ENCODE measurements at regions not wholly inside any gene's neighbourhood (a gene's known extent, or its start where the extent isn't known, plus 50 kb on each side); places are given as distances from the start of the nearest gene placed in this dataset.

DNA sequence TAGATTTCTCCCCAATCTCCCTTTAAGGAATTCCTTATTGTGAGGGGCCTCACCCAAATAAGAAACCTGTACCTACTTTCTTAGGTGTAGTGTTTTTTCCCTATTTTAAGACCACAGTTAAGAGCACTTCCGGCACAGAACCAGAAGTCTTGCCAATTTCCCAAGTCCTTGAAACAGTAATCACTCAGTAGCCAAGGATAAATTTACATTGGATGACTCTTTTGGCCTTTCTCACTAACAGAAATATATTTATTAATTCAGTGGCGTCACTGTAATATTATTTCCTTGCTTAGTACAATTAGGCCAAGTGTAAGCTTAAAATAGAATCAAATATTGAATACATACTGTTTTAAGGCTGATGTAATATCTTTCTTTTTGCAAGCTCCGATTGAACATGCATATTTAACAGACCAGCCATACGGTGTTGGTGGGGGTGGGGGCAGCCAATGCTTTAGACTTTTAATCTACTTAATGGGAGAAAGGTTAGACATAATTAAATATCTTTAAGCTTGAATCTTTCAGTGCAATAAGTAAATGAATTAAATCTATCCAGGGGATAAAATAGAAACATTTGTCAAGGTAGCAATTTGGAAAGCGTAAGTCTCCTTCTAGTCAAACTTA, 50.8 kb upstream of the ITGA6 start:
- WGBS (ENCODE audit: insufficient coverage) = no CpG with 5 or more reads among the region's 5 CpGs
- Histone ChIP-seq H3K27ac (ENCODE audit: low read depth in 1 of 2, low read length in 2 of 2) (no peak overlapping the region), H3K36me3 (replicated peaks in 1 of 2; ENCODE audit: control insufficient read depth in 1 of 2, insufficient read depth in 2 of 2, low read length in 2 of 2) (no peaks in the 10 kb centered on the region), H4K20me1 (ENCODE audit: insufficient read depth, low read length) (no peaks in the 10 kb centered on the region), H3K9me3 (replicated peaks in 1 of 2; ENCODE audit: control insufficient read depth in 1 of 2, insufficient read depth in 1 of 2, low read length in 2 of 2) (peaks cover 4 to 9% of the 10 kb centered on the region in 2 donors), H3K79me2 (ENCODE audit: insufficient read depth, low read length) (no peaks in the 10 kb centered on the region), H3K4me1 (ENCODE audit: control insufficient read depth in 1 of 2, insufficient read depth in 2 of 2, low read length in 2 of 2) (peaks cover 35 to 38% of the 10 kb centered on the region in 2 donors), H3K4me3 (replicated peaks in 1 of 3; ENCODE audit: low read depth in 2 of 3, low read length in 3 of 3) (no peak overlapping the region), H3K27me3 (ENCODE audit: control insufficient read depth in 2 of 2, insufficient read depth in 2 of 2, low read length in 2 of 2) (no peaks in the 10 kb centered on the region), H3K4me2 (replicated peaks; ENCODE audit: extremely low read depth, low read length, poor library complexity, severe bottlenecking) (no peak overlapping the region), H2AFZ (ENCODE audit: insufficient read depth, low read depth, low read length, poor library complexity, severe bottlenecking) (no peak overlapping the region), H3K9ac (ENCODE audit: insufficient read depth, low read length, poor library complexity, severe bottlenecking) (no peak overlapping the region)
- Mint-ChIP-seq H3K27ac (no peak overlapping the region), H3K9me3 (peaks cover 3 to 12% (median 9%) of the 10 kb centered on the region in 7 donors), H3K4me1 (peaks cover 43% of the 10 kb centered on the region), H3K36me3 (peaks cover 3 to 5% of the 10 kb centered on the region in 2 donors), H3K27me3 (ENCODE audit: low read depth in 3 of 3) (peaks cover 2 to 5% (median 5%) of the 10 kb centered on the region in 3 donors), H3K4me3 (no peak overlapping the region)
- DNase-seq = no peak
- intact Hi-C loops (cut with micrococcal nuclease) = no loop called here
- TF ChIP-seq, protein P1, sequence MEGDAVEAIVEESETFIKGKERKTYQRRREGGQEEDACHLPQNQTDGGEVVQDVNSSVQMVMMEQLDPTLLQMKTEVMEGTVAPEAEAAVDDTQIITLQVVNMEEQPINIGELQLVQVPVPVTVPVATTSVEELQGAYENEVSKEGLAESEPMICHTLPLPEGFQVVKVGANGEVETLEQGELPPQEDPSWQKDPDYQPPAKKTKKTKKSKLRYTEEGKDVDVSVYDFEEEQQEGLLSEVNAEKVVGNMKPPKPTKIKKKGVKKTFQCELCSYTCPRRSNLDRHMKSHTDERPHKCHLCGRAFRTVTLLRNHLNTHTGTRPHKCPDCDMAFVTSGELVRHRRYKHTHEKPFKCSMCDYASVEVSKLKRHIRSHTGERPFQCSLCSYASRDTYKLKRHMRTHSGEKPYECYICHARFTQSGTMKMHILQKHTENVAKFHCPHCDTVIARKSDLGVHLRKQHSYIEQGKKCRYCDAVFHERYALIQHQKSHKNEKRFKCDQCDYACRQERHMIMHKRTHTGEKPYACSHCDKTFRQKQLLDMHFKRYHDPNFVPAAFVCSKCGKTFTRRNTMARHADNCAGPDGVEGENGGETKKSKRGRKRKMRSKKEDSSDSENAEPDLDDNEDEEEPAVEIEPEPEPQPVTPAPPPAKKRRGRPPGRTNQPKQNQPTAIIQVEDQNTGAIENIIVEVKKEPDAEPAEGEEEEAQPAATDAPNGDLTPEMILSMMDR (IDR thresholded peaks at IDR 0.05) = no peak

DNA sequence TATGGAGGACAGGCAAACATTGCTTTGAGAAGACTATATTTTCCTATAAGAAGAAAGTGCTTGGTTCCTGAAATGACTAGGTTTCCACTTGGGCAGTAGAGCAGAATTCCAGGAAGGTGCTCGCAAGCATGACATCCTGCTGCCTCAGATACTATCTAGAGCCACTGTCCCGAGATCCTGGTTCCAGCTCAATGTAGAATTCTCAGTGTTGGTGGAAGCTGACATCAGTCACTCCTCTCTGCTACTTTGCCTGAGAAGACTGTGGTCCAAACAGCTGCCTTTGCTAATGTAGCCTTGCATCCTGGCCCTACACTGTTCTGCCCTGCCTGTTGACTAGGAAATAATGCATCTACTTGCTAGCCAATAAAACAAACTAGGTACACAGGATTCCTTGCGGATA, 50.0 kb upstream of the ITGA6 start:
- no peak overlapping the region for H3K4me3 Mint-ChIP-seq
- Histone ChIP-seq H3K79me2 (ENCODE audit: insufficient read depth, low read length) (no peaks in the 10 kb centered on the region), H3K4me1 (ENCODE audit: control insufficient read depth in 1 of 2, insufficient read depth in 2 of 2, low read length in 2 of 2) (peaks cover 38 to 42% of the 10 kb centered on the region in 2 donors), H3K4me2 (replicated peaks; ENCODE audit: extremely low read depth, low read length, poor library complexity, severe bottlenecking) (no peak overlapping the region), H3K9ac (ENCODE audit: insufficient read depth, low read length, poor library complexity, severe bottlenecking) (no peak overlapping the region), H3K4me3 (replicated peaks in 1 of 3; ENCODE audit: low read depth in 2 of 3, low read length in 3 of 3) (no peak overlapping the region), H3K9me3 (replicated peaks in 1 of 2; ENCODE audit: control insufficient read depth in 1 of 2, insufficient read depth in 1 of 2, low read length in 2 of 2) (peaks cover 4 to 9% of the 10 kb centered on the region in 2 donors), H3K27me3 (ENCODE audit: control insufficient read depth in 2 of 2, insufficient read depth in 2 of 2, low read length in 2 of 2) (no peaks in the 10 kb centered on the region), H3K36me3 (replicated peaks in 1 of 2; ENCODE audit: control insufficient read depth in 1 of 2, insufficient read depth in 2 of 2, low read length in 2 of 2) (no peaks in the 10 kb centered on the region), H3K27ac (ENCODE audit: low read depth in 1 of 2, low read length in 2 of 2) (no peak overlapping the region), H4K20me1 (ENCODE audit: insufficient read depth, low read length) (no peaks in the 10 kb centered on the region), H2AFZ (ENCODE audit: insufficient read depth, low read depth, low read length, poor library complexity, severe bottlenecking) (no peak overlapping the region)
- TF ChIP-seq, protein P1 (IDR thresholded peaks at IDR 0.05) = no peak
- intact Hi-C loops (cut with micrococcal nuclease) = no loop called here
- peaks cover 3 to 12% (median 9%) of the 10 kb centered on the region in 7 donors for H3K9me3 Mint-ChIP-seq
- peaks cover 3 to 7% (median 5%) of the 10 kb centered on the region in 3 donors for H3K27me3 Mint-ChIP-seq (ENCODE audit: low read depth in 3 of 3)
- WGBS (ENCODE audit: insufficient coverage) = 86% methylated on average over 1 of the region's 3 CpGs
- peaks cover 3 to 6% of the 10 kb centered on the region in 2 donors for H3K36me3 Mint-ChIP-seq
- no peak overlapping the region for H3K27ac Mint-ChIP-seq
- no peak for DNase-seq
- H3K4me1 Mint-ChIP-seq = peaks cover 45% of the 10 kb centered on the region
